Activated CD8-positive, alpha-beta T cell treated with anti-CD3 and anti-CD28 coated beads for 36 hours (primary cell): ENCODE measurements at regions not wholly inside any gene's neighbourhood (a gene's known extent, or its start where the extent isn't known, plus 50 kb on each side); places are given as distances from the start of the nearest gene placed in this dataset.

Source experiments
- ATAC-seq: fragments of 200-7000 bp; cut with Tn5 transposase; one replicate; pipeline ENCODE4 v1.10.0; 2021; ENCODE audit warnings: mild to moderate bottlenecking, moderate library complexity
- CTCF ChIA-PET: fragments of 350-600 bp; sonication (Branson Sonifier 250); formaldehyde crosslinking; loops from one replicate; lab custom pipeline; 2021; ENCODE audit warnings: antibody characterized with exemption; lab: Charles Lee
- POLR2A ChIA-PET: fragments of 350-600 bp; sonication (Branson Sonifier 250); formaldehyde crosslinking; loops from one replicate; lab custom pipeline; 2021; ENCODE audit warnings: antibody characterized with exemption; lab: Charles Lee
- DNase-seq: peaks from one replicate; pipeline ENCODE4 v3.0.0-alpha.2; 2020
- H3K27ac Mint-ChIP-seq: one replicate; pipeline ENCODE4 v1.8.0; 2021; ENCODE audit warnings: mild to moderate bottlenecking, mixed read lengths
- H3K27me3 Mint-ChIP-seq: one replicate; pipeline ENCODE4 v1.8.0; 2021; ENCODE audit warnings: mixed read lengths
- H3K36me3 Mint-ChIP-seq: one replicate; pipeline ENCODE4 v1.8.0; 2021; ENCODE audit warnings: low read depth, mixed read lengths
- H3K4me1 Mint-ChIP-seq: one replicate; pipeline ENCODE4 v1.8.0; 2021; ENCODE audit warnings: low read depth, mixed read lengths
- H3K4me3 Mint-ChIP-seq: one replicate; pipeline ENCODE4 v1.8.0; 2021; ENCODE audit warnings: mild to moderate bottlenecking, moderate library complexity, mixed read lengths
- H3K9me3 Mint-ChIP-seq: one replicate; pipeline ENCODE4 v1.8.0; 2021; ENCODE audit warnings: mixed read lengths
- intact Hi-C: fragments of 100-400 bp; cut with micrococcal nuclease; formaldehyde crosslinking; loops from one replicate; pipeline ENCODE4 v1.10.0; 2022
- TF ChIP-seq, protein P1 (sequence below): fragments of 200-600 bp; IDR thresholded peaks from one replicate; pipeline ENCODE4 v1.8.0; 2022; ENCODE audit warnings: antibody characterized with exemption, mild to moderate bottlenecking

DNA sequence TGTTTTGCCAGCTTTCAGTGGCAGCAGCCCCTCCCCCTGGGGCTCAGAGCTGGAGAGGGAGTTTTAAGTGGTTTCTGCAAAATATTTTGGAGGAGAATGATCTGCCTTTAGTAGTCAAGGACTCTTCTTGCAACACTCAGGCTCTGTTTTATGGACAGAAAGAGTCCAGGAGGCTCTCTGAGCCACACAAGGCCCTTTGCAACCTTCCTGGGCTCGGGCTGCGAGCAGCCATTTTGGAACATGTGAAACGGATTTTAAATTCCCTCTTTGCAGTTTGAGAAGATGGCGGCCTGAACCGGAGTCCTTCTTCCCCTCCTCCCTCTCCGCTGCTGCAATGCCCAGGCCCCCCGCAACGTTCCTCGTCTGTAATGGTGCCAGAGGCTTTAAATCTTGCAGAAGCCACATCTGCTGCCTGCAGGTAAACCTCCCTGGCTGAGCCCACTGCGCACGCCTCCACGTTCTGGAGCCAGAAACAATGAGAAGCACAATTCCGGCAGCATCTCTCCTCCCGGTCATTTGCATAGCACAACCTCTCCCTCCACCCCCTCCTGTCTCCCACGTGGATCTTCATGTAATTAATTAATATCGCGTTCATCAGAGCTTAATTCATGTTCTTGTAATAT is 386.1 kb downstream of the SEC14L1 start:
- ChIA-PET CTCF (interaction anchor here (1.0 kb wide), 1 partner anchor 97 kb away, joined by 3 read pairs; no protein-coding TSS in a partner anchor), POLR2A (no interaction called here)
- peaks cover 18% of the 10 kb centered on the region for H3K27me3 Mint-ChIP-seq
- no peaks in the 10 kb centered on the region for H3K36me3 Mint-ChIP-seq
- H3K4me1 Mint-ChIP-seq = peaks cover 1% of the 10 kb centered on the region
- H3K4me3 Mint-ChIP-seq = no peak overlapping the region
- no peak overlapping the region for H3K27ac Mint-ChIP-seq
- ATAC-seq = no peak
- TF ChIP-seq, protein P1, sequence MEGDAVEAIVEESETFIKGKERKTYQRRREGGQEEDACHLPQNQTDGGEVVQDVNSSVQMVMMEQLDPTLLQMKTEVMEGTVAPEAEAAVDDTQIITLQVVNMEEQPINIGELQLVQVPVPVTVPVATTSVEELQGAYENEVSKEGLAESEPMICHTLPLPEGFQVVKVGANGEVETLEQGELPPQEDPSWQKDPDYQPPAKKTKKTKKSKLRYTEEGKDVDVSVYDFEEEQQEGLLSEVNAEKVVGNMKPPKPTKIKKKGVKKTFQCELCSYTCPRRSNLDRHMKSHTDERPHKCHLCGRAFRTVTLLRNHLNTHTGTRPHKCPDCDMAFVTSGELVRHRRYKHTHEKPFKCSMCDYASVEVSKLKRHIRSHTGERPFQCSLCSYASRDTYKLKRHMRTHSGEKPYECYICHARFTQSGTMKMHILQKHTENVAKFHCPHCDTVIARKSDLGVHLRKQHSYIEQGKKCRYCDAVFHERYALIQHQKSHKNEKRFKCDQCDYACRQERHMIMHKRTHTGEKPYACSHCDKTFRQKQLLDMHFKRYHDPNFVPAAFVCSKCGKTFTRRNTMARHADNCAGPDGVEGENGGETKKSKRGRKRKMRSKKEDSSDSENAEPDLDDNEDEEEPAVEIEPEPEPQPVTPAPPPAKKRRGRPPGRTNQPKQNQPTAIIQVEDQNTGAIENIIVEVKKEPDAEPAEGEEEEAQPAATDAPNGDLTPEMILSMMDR = no peak
- no peak for DNase-seq
- intact Hi-C loops = no loop called here
- H3K9me3 Mint-ChIP-seq = no peaks in the 10 kb centered on the region

DNA sequence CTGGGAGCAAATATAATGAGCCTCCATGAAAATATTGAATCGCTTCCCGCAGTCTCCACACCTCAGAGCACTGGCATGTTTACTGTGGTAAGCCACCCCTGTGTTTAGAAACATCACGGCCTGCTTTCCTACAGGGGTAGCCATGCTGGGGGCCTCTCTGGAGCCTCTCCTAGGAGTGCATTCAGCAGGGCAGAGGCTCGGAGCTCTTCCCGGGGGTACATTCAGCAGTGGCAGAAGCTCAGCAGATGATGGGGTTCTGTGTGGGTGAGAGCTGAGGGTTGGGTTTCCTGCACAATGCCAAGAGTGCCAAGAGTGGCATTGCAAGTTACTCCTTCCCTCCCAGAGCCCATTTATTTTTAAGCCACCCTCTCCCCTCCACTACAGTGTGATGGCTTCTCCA is 386.6 kb downstream of the SEC14L1 start:
- DNase-seq = no peak
- intact Hi-C loops = no loop called here
- no peaks in the 10 kb centered on the region for H3K9me3 Mint-ChIP-seq
- ATAC-seq = no peak
- TF ChIP-seq, protein P1 = no peak
- H3K4me1 Mint-ChIP-seq = peaks cover 1% of the 10 kb centered on the region
- H3K4me3 Mint-ChIP-seq = peak overlapping the region; percentile 66
- POLR2A ChIA-PET = no interaction called here
- no peak overlapping the region for H3K27ac Mint-ChIP-seq
- peaks cover 18% of the 10 kb centered on the region for H3K27me3 Mint-ChIP-seq
- CTCF ChIA-PET = interaction anchor here (1.0 to 1.2 kb wide), 2 partner anchors 9 to 98 kb away, joined by 3 read pairs; no protein-coding TSS in a partner anchor
- no peaks in the 10 kb centered on the region for H3K36me3 Mint-ChIP-seq

DNA sequence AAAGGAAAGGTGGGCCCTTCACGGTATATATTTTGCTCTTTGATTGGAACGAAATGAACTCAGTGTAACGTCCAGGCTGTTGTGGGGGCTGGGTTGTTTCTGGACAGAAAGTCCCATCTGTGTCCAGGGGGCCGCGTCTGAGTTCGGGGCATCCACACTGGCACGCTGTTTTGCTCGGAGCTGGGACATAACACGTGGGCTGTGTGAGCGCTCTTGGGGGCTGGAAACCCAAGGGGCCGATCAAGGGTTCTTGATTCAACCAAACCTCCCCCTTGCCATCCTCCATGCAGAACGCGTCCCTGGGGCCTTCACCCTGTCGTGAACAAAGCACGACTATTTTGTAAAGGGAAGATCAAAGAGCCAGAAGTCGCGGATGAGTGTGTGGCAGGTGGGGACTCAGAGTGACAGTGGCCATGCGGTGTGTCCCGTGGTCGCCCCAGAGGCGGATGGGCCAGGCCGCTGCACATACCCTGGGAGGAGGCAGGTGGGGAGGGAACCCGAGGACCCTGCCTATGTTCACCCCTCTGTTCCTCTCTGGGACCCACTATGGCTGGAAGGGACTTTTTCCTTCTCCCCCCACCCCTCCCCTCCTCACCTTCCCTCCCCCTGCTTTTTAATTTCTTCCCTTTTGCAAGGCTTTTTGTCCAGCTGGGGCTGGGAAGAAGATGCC is 387.2 kb downstream of the SEC14L1 start:
- ChIA-PET POLR2A (interaction anchor here (1.3 to 1.8 kb wide), 2 partner anchors 22 to 351 kb away, joined by 3 to 5 read pairs; no protein-coding TSS in a partner anchor), CTCF (interaction anchor here (0.9 to 1.6 kb wide), 5 partner anchors 10 to 491 kb away, joined by 3 to 8 read pairs (median 4); no protein-coding TSS in a partner anchor)
- Mint-ChIP-seq H3K4me1 (peaks cover 1% of the 10 kb centered on the region), H3K4me3 (peak overlapping the region; percentile 66), H3K27ac (no peak overlapping the region), H3K36me3 (no peaks in the 10 kb centered on the region), H3K9me3 (no peaks in the 10 kb centered on the region), H3K27me3 (peaks cover 18% of the 10 kb centered on the region)
- intact Hi-C loops = no loop called here
- ATAC-seq = no peak
- no peak for DNase-seq
- TF ChIP-seq, protein P1 = no peak

DNA sequence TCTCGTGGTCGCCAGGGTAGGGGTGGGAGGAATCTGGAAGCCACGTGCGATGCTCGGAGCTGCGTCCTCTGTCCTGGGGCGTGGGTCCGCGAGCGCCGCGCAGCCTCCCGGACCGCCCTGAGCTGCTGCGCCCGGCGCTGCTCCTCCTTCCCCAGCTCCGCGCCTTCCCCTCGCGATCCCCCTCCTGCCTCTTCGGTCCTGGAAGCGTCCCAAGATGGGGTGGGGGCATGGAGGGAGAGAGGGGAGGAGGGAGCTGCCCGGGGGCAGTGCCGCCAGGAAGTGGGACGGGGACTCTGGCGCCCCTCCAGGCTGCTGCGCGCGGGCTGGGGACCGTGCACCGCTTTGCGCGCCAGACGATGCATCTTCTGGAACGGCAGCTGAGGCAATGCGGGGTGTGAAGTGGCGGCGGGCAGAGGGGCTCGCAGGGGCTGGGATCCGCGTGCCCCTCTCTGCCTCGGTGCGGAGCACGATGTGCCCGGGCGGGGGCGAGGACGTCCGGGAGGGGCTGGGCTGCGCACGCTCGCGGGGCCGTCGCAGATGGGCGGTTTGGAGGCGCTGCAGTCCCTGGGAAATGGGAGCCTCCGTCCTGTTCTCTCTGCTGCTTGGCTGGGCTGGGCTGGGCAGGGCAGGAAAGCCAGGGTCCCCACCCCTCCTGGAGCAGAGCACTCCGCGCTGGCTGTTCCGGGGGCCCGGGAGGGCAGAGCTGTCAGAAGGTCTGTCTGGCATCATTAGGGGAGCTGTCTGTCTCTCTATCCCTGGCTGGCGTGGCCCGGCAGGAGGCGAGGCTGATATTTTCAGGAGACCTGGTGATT is 388.0 kb downstream of the SEC14L1 start:
- Mint-ChIP-seq H3K4me3 (peak overlapping the region; percentile 62), H3K27ac (no peak overlapping the region), H3K9me3 (no peaks in the 10 kb centered on the region), H3K36me3 (no peaks in the 10 kb centered on the region), H3K4me1 (peaks cover 1% of the 10 kb centered on the region), H3K27me3 (peaks cover 18% of the 10 kb centered on the region)
- DNase-seq = peak; percentile 66
- ATAC-seq = peak; percentile 83
- ChIA-PET CTCF (interaction anchor here (0.9 to 1.6 kb wide), 4 partner anchors 11 to 490 kb away, joined by 3 to 8 read pairs (median 4); no protein-coding TSS in a partner anchor), POLR2A (interaction anchor here (1.3 to 1.8 kb wide), 2 partner anchors 23 to 350 kb away, joined by 3 to 5 read pairs; no protein-coding TSS in a partner anchor)
- TF ChIP-seq, protein P1 = peak; percentile 45
- intact Hi-C loops = no loop called here
